ENCODE measurements at regions not wholly inside any gene's neighbourhood (a gene's known extent, or its start where the extent isn't known, plus 50 kb on each side); places are given as distances from the start of the nearest gene placed in this dataset.

DNA sequence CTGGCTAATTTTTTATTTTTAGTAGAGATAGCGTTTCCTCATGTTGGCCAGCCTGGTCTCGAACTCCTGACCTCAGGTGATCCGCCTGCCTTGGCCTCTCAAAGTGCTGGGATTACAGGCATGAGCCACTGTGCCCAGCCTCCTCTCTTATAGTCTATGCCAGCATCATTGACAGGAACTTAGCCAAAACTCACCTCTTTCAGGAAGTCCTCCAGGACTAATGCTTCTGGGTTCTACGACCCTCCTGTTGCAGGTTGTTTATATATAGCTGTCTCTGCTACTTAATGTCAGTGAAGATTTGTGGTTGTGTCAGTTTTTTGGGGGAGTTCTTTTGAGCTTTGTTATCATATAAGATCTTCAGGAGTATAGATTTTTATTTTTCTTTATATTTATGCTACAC lies 112.1 kb upstream of the CDC42EP3 start:
- H3K36me3 Mint-ChIP-seq (ENCODE audit: insufficient read depth in 1 of 3, low read depth in 3 of 3) = peaks cover under 1 to 7% (median 7%) of the 10 kb centered on the region in 3 experiments; a peak in 4 of 7 replicates
- Histone ChIP-seq H3T11ph (ENCODE audit: low read length) (no peak overlapping the region), H3K27me3 (ENCODE audit: insufficient read depth, low read length) (no peaks in the 10 kb centered on the region)

More for the DNA sequence above, 112.1 kb upstream of the CDC42EP3 start:
- Histone ChIP-seq H3K23me2 (ENCODE audit: insufficient read length, low read depth, low read length, poor library complexity, severe bottlenecking) (no peaks in the 10 kb centered on the region), H2BK12ac (ENCODE audit: insufficient read length, low read depth, low read length) (no peak overlapping the region), H2BK15ac (ENCODE audit: low read depth, low read length) (no peak overlapping the region), H3K79me1 (ENCODE audit: insufficient read depth, low read depth, low read length, poor library complexity, severe bottlenecking) (no peaks in the 10 kb centered on the region), H3K27ac (ENCODE audit: insufficient read length, low read depth, low read length) (no peak overlapping the region), H4K20me1 (ENCODE audit: control insufficient read depth, insufficient read depth, insufficient read length) (no peaks in the 10 kb centered on the region), H4K91ac (ENCODE audit: insufficient read length, low read depth, low read length) (no peak overlapping the region), H3K4me1 (ENCODE audit: insufficient read depth, low read length) (no peaks in the 10 kb centered on the region), H3K9me3 (ENCODE audit: control insufficient read depth, low read depth, low read length) (no peaks in the 10 kb centered on the region), H2BK20ac (ENCODE audit: low read depth, low read length, poor library complexity, severe bottlenecking) (no peak overlapping the region), H2BK120ac (ENCODE audit: low read depth, low read length, poor library complexity, severe bottlenecking) (no peak overlapping the region), H2AK5ac (ENCODE audit: insufficient read length, low read length) (no peak overlapping the region), H3K14ac (ENCODE audit: insufficient read depth, low read length) (no peak overlapping the region), H3K9ac (ENCODE audit: extremely low read depth, insufficient read length, low read length) (no peak overlapping the region), H4K8ac (replicated peaks; ENCODE audit: insufficient read length, low read depth, low read length) (no peak overlapping the region), H4K5ac (ENCODE audit: insufficient read length, low read depth, low read length) (no peak overlapping the region), H2BK5ac (ENCODE audit: insufficient read length, low read length) (no peak overlapping the region), H3K23ac (ENCODE audit: insufficient read length, low read depth, low read length) (no peak overlapping the region), H2AFZ (ENCODE audit: low read length) (no peak overlapping the region), H3K18ac (ENCODE audit: insufficient read length, low read depth, low read length) (no peak overlapping the region), H3K79me2 (ENCODE audit: insufficient read depth, low read length) (no peaks in the 10 kb centered on the region), H3K4ac (ENCODE audit: low read depth, low read length) (no peak overlapping the region), H3K56ac (ENCODE audit: insufficient read length, low read depth, low read length) (no peak overlapping the region), H3K4me2 (ENCODE audit: insufficient read depth, insufficient read length, low read length) (no peak overlapping the region)
- Mint-ChIP-seq H3K4me1 (peaks cover 0 to 5% of the 10 kb centered on the region in 2 experiments; a peak in 2 of 4 replicates), H3K27me3 (ENCODE audit: low read depth) (no peaks in the 10 kb centered on the region; the same call in 1 of the 2 replicates), H3K9me3 (peaks cover 4 to 6% of the 10 kb centered on the region in 2 experiments; a peak in 4 of 5 replicates), H3K27ac (no peak overlapping the region), H3K4me3 (no peak overlapping the region)
- TF ChIP-seq, protein P1, sequence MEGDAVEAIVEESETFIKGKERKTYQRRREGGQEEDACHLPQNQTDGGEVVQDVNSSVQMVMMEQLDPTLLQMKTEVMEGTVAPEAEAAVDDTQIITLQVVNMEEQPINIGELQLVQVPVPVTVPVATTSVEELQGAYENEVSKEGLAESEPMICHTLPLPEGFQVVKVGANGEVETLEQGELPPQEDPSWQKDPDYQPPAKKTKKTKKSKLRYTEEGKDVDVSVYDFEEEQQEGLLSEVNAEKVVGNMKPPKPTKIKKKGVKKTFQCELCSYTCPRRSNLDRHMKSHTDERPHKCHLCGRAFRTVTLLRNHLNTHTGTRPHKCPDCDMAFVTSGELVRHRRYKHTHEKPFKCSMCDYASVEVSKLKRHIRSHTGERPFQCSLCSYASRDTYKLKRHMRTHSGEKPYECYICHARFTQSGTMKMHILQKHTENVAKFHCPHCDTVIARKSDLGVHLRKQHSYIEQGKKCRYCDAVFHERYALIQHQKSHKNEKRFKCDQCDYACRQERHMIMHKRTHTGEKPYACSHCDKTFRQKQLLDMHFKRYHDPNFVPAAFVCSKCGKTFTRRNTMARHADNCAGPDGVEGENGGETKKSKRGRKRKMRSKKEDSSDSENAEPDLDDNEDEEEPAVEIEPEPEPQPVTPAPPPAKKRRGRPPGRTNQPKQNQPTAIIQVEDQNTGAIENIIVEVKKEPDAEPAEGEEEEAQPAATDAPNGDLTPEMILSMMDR (conservative IDR thresholded peaks at IDR 0.05) = no peak
- no peak for DNase-seq
- no CpG with 5 or more reads among the region's 4 CpGs for WGBS (ENCODE audit: extremely low coverage, insufficient read length, low lambda C conversion rate)
